GM19468 (cell line): ENCODE measurements at regions not wholly inside any gene's neighbourhood (a gene's known extent, or its start where the extent isn't known, plus 50 kb on each side); places are given as distances from the start of the nearest gene placed in this dataset.

Experiments used
- ATAC-seq: cut with Tn5 transposase; IDR thresholded peaks from one replicate; pipeline ENCODE4 v1.9.1; 2021; ENCODE audit warnings: mild to moderate bottlenecking, moderate library complexity, moderate number of reproducible peaks; ENCODE audit not compliant: unreplicated experiment; ENCODE audit errors: extremely low read depth

GRCh38 chr17:77854083-77854758 lies 104.3 kb upstream of the TNRC6C start:
- no peak for ATAC-seq

DNA sequence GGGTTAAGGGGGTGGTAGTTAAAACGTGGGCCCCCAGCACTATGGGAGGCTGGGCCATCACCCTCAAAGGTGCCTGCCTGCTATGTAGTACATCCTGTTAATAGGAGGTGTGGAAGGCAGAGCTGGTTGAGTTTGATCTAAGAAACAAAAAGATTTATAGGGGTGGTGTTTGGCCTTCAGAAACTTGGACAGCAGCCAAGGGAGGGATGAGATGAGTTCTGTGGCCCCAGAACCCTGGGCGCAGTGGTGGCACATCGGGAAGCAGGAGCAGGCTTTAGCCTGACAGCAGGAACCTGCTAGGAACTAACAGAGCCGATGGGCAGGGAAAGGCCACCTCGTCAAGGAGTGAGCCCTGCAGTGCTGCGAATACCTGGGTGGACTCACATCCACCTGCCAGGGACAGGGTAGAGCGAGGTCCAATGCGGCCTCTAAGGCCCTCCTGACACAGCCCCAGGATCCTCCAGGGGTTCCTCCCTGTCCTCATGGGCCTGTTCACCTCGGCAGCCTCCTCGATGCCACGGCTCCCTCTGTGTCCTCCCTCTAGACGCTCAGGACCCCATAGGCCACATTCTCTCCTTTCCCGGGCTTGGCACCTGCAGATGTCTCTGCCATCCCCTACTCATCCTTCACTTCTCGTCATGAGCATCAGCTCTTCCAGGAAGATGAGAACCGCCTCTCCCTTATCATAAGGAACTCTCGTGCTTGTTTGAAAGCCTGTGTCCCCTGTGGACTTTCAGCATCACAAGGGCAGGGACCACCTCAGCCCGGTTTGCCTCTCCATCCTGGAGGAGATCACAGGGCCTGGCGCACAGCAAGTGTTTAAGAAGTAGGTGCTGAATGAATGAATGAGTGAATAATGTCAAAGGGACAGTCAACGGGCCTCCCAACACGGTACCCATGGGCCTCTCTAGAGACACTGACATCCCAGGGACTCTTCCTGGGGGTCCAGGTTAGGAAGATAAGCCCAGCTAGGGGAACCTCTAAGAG lies 103.5 kb upstream of the TNRC6C start:
- ATAC-seq, result no peak

DNA sequence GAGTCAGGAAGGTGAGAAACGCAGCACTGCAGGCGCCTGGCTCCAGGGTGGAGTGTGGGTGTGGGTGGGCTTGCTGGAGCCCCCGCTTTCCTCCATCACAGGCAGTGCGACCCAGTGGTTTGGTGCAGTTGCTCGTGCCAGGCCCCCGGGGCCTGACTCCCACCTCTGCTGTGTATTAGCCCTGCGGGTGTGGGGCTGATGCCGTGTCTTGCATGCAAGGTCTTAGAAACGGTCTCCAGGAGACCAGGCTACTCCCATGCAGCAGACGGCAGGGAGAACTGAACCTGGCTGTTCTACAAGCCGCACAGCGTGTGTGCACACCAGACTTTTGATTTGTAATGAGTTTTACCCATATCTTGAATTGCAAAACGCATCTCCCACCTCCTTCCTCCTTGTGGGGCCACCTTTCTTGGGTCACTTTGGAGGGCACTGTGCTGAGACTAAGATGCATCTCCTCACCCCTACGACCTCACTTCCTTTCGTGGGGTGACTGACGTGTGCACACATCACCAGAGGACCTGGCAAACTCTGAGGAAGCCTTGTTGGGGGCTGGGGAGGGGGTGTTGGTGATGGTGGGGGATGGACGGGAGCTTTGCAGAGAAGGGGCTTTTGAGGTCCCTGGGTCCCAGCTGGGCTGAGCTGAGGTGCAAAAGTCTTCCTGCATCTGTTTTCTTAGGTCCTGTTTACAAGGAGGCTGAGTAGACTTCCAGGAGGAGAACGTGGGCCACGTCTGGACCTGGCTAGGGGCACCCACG lies 101.8 kb upstream of the TNRC6C start:
- ATAC-seq, result no peak

DNA sequence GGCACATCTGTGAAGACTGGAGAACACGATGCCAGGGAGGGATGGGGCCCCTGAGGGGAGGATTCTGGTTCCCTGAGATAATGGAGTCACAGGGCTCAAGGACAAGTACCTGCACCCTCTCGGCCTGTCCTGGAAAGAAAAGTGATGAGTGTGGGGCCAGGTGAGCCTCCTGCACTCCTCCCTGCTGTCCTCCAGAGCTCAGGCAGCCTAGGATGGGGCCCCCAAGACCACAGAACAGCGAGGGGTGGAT lies 101.3 kb upstream of the TNRC6C start:
- ATAC-seq, result no peak

- no peak for ATAC-seq
Observed at GRCh38 chr17:77857613-77858012, 100.9 kb upstream of the TNRC6C start.

- ATAC-seq, result no peak
Observed at GRCh38 chr17:77858291-77859034, 100.0 kb upstream of the TNRC6C start.

DNA sequence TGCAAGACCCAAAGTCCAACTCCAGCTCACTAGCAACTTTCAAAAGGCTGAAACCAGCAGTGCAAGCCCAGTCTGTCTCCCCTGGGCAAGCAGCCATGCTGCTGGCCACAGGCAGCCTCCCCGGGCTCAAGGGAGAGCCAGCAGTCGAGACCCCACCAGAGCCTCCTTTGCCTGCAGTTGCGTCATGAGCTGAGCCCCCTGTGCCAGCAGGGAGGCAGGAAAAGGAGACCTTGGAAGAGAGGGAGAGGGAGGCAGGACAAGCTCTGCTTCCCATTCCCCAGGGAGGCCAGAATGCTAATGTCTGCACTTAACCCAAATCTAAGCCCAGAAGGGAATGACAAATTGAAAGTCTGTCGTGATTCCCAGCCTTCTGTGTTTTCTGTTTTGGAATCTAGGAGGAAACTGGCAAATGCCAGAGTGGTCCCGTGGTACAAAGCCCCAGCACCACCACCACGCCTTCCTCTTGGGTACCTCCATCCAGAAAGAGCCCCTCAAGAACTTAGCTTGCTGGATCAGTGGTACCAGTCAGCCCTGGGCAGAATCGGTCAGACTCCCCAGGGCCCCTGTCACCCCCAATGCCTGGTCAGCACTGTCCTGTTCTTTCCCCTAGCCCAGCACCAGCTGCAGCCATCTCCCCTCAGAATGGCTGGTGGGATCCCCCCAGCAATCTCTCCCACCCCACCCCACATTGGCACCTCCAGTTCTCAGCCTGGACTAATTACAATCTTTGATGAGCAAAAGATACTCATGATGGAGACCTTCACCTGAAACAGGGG lies 99.3 kb upstream of the TNRC6C start:
- ATAC-seq, result no peak

GRCh38 chr17:77861133-77861695 lies 97.3 kb upstream of the TNRC6C start:
- ATAC-seq, result no peak

GRCh38 chr17:77861981-77862645 lies 96.4 kb upstream of the TNRC6C start:
- no peak for ATAC-seq

DNA sequence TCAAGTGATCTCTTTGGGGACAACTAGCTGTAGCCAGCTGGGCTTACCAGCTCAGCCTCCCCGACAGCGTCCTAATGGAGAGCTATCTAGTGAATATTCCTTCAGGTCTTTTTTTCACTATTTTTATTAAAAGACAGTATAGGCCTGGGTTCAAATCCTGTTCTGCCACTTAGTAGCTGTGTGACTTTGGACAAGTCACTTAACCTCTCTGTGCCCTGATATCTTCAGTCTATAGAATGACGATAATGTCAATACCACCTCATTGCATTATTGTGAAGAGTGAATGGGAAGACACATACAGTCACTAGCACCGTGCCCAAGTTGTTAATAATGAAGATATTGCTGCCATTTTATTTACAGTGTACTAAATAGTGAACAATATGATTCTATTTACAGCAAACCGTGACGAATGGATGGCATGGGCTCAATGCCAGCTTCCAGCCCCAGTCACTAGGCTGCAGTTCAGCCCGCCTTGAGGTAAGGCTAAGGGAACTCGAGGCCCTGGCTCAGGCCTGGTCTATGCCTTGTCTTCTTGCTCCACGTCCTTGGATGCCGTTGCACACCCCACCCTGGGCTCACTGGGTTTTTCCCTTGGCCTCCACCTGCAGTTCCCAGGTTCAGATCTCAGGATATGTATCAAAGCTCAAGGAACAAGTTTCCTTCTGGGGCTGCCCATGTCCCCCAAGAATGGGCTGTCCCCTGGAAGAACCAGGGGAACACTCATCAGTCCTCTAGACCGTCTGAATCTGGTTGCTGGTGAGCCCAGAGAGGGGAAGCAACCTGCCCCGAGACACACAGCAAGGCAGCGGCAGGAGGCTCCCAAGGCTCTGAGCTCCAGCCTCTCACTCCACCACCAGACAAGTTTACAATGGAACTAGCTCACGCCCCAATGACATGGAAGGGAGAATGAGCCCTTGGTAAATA lies 95.4 kb upstream of the TNRC6C start:
- ATAC-seq, result no peak

- no peak for ATAC-seq
Observed at GRCh38 chr17:77863814-77864161, 94.7 kb upstream of the TNRC6C start.

- no peak for ATAC-seq
Observed at GRCh38 chr17:77864234-77865111, 94.0 kb upstream of the TNRC6C start.

- no peak for ATAC-seq
Observed at GRCh38 chr17:77865112-77865611, 93.3 kb upstream of the TNRC6C start.

DNA sequence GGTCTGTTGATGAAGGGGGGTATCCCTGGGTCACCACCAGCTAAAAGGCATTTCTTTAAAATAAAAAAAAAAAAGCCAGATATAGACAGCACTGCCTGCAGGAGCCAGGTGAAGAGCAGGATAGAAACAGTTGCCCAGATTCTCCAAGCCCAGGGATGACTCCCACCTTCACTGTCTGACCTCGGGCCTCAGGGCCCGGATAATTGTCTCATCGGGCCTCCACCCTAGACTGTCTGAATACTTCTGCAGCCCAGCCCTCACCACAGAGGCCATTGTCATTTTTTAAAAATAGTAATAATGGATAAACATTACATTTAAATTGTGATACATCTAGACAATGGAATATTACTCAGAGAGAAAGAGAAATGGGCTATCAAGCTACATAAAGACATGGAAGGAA lies 92.8 kb upstream of the TNRC6C start:
- ATAC-seq, result no peak

- ATAC-seq, result no peak
Observed at GRCh38 chr17:77867308-77867781, 91.2 kb upstream of the TNRC6C start.

DNA sequence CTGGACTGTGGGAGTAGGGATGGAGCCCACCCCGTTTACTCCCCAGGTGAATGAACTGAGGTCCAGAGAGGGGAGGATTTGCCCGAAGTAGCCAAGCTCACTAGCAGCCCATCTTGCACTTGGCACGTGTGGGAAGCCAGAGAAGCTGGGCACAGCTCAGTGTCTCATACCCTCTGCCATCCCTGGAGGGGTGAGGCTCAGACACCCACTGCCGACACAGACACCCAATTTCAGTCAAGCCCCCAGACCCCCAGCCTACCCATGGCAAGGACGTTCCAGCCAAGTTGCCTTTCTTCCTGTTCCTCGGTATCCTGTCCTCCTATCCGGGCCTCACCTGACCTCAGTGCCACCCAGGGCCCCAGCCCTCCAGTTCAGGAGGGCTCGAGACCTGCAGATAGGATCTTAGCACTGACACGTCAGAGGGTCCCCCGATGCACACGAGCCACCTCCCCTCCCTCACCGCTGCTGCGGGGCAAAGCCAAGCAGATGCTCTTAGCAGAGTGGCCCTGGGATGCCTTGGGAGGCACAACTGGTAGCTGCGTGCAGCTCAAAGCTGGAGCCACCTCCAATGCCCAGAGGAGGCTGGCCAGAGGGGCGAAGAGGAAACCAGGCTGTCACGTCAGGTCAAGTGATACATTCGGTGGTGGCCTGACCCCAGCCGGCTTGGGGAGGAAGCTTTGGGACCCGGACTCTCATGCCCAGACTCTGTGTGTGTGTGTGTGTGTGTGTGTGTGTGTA lies 90.4 kb upstream of the TNRC6C start:
- ATAC-seq, result no peak
